ENCODE measurements at regions not wholly inside any gene's neighbourhood (a gene's known extent, or its start where the extent isn't known, plus 50 kb on each side); places are given as distances from the start of the nearest gene placed in this dataset.

GRCh38 chr11:103544874-103545273, 435.6 kb downstream of the DYNC2H1 start:
- no peak for ATAC-seq
- TF ChIP-seq ZC3H10 (CRISPR knock-in tag; IDR thresholded peaks at IDR 0.05) (no peak), TOX (CRISPR knock-in tag; IDR thresholded peaks at IDR 0.05; ENCODE audit: borderline replicate concordance) (no peak), OSR1 (CRISPR knock-in tag; IDR thresholded peaks at IDR 0.05) (no peak), ZFP3 (CRISPR knock-in tag; IDR thresholded peaks at IDR 0.05) (no peak), ZNF70 (CRISPR knock-in tag; IDR thresholded peaks at IDR 0.05) (no peak), CREB5 (CRISPR knock-in tag; IDR thresholded peaks at IDR 0.05; ENCODE audit: low read depth) (no peak), CSDC2 (CRISPR knock-in tag; IDR thresholded peaks at IDR 0.05) (no peak), ESRRG (CRISPR knock-in tag; IDR thresholded peaks at IDR 0.05) (no peak), PPARA (CRISPR knock-in tag; IDR thresholded peaks at IDR 0.05; ENCODE audit: borderline replicate concordance) (no peak)

GRCh38 chr11:103545551-103545950, 436.3 kb downstream of the DYNC2H1 start:
- no peak for ATAC-seq
- TF ChIP-seq SNAI2 (CRISPR knock-in tag; IDR thresholded peaks at IDR 0.05) (no peak), TOX (CRISPR knock-in tag; IDR thresholded peaks at IDR 0.05; ENCODE audit: borderline replicate concordance) (no peak), ZNF8 (CRISPR knock-in tag; IDR thresholded peaks at IDR 0.05) (no peak), ZFP30 (CRISPR knock-in tag; IDR thresholded peaks at IDR 0.05) (no peak), PATZ1 (CRISPR knock-in tag; IDR thresholded peaks at IDR 0.05; ENCODE audit: borderline replicate concordance) (no peak), PPARA (CRISPR knock-in tag; IDR thresholded peaks at IDR 0.05; ENCODE audit: borderline replicate concordance) (no peak), ESRRG (CRISPR knock-in tag; IDR thresholded peaks at IDR 0.05) (no peak), ZNF565 (CRISPR knock-in tag; conservative IDR thresholded peaks at IDR 0.05; ENCODE audit: low read depth) (no peak), CSRNP3 (CRISPR knock-in tag; IDR thresholded peaks at IDR 0.05) (no peak), OSR1 (CRISPR knock-in tag; IDR thresholded peaks at IDR 0.05) (no peak), TSHZ2 (CRISPR knock-in tag; IDR thresholded peaks at IDR 0.05) (no peak)

GRCh38 chr11:103546236-103546635, 437.0 kb downstream of the DYNC2H1 start:
- ATAC-seq: no peak
- no peak for TF ChIP-seq ZC3H10 (CRISPR knock-in tag; IDR thresholded peaks at IDR 0.05)
- no peak for TF ChIP-seq ZNF70 (CRISPR knock-in tag; IDR thresholded peaks at IDR 0.05)
- TF ChIP-seq PATZ1 (CRISPR knock-in tag; IDR thresholded peaks at IDR 0.05; ENCODE audit: borderline replicate concordance): no peak
- TF ChIP-seq CREB5 (CRISPR knock-in tag; IDR thresholded peaks at IDR 0.05; ENCODE audit: low read depth): no peak
- TF ChIP-seq GLIS3 (CRISPR knock-in tag; IDR thresholded peaks at IDR 0.05): no peak
- TF ChIP-seq CSRNP3 (CRISPR knock-in tag; IDR thresholded peaks at IDR 0.05): no peak
- no peak for TF ChIP-seq ZNF565 (CRISPR knock-in tag; conservative IDR thresholded peaks at IDR 0.05; ENCODE audit: low read depth)
- no peak for TF ChIP-seq POU6F1 (CRISPR knock-in tag; IDR thresholded peaks at IDR 0.05; ENCODE audit: borderline replicate concordance, low read depth)
- TF ChIP-seq ZNF8 (CRISPR knock-in tag; IDR thresholded peaks at IDR 0.05): no peak
- no peak for TF ChIP-seq ESRRG (CRISPR knock-in tag; IDR thresholded peaks at IDR 0.05)
- TF ChIP-seq PPARA (CRISPR knock-in tag; IDR thresholded peaks at IDR 0.05; ENCODE audit: borderline replicate concordance): no peak
- TF ChIP-seq ZFP30 (CRISPR knock-in tag; IDR thresholded peaks at IDR 0.05): no peak
